ENCODE measurements at regions not wholly inside any gene's neighbourhood (a gene's known extent, or its start where the extent isn't known, plus 50 kb on each side); places are given as distances from the start of the nearest gene placed in this dataset.
"Not testable (repeated sequence)": the region's sequence is repeated elsewhere in the genome, so short reads cannot be mapped to it uniquely, and the experiment has no call there.

- Mint-ChIP-seq H3K4me3 (no peak overlapping the region), H3K27me3 (peaks cover 12% of the 10 kb centered on the region), H3K4me1 (peaks cover 10% of the 10 kb centered on the region), H3K9me3 (no peaks in the 10 kb centered on the region), H3K27ac (no peak overlapping the region), H3K36me3 (no peaks in the 10 kb centered on the region)
- POLR2A ChIA-PET, result no interaction called here
- ATAC-seq (ENCODE audit: low read depth) (no peak), DNase-seq (no peak)
Measured at GRCh38 chrX:46179748-46180147, 365.5 kb downstream of the ZNF674 start.

DNA sequence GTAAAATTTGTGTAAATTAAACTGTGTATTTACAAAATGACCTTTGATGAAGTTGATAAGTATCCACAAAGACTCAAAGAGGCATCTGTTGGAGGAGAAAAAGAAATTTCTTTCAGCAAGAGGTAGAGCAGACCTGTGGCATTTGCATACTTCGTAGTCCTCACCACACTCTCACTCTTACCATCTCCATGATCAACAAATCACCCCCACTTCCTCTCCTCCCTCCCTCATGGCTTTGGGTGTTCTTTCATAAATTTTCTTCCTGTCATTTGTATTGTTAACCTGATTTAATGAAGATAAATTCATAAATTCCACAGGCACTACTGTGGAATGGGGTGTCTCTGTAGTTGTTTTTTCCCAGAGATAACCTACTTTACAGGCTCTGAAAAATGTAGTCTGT lies 366.5 kb downstream of the ZNF674 start:
- ATAC-seq (ENCODE audit: low read depth) (no peak), DNase-seq (no peak)
- Mint-ChIP-seq H3K27me3 (peaks cover 12% of the 10 kb centered on the region), H3K36me3 (no peaks in the 10 kb centered on the region), H3K9me3 (no peaks in the 10 kb centered on the region), H3K4me3 (no peak overlapping the region), H3K4me1 (peaks cover 10% of the 10 kb centered on the region), H3K27ac (no peak overlapping the region)
- POLR2A ChIA-PET, result no interaction called here

GRCh38 chrX:46173159-46173558 lies 372.1 kb downstream of the ZNF674 start:
- no peak for DNase-seq
- Mint-ChIP-seq H3K27ac (no peak overlapping the region), H3K36me3 (no peaks in the 10 kb centered on the region), H3K4me1 (no peaks in the 10 kb centered on the region), H3K9me3 (no peaks in the 10 kb centered on the region), H3K4me3 (no peak overlapping the region), H3K27me3 (peaks cover 10% of the 10 kb centered on the region)
- no peak for ATAC-seq (ENCODE audit: low read depth)
- POLR2A ChIA-PET, result no interaction called here

DNA sequence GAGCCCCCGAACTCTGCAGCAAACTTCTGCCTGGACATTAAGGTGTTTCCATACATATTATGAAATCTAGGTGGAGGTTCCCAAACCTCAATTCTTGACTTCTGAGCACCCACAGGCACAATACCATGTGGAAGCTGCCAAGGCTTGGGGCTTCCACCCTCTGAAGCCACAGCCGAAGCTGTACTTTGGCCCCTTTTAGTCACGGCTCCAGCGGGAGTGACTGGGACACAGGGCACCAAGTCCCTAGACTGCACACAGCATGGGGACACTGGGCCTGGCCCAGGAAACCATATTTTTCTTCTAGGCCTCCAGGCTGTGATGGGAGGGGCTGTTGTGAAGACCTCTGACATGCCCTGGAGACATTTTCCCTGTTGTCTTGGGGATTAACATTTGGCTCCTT lies 373.8 kb downstream of the ZNF674 start:
- H3K9me3 Mint-ChIP-seq; H3K4me1 Mint-ChIP-seq; DNase-seq; ATAC-seq (ENCODE audit: low read depth); POLR2A ChIA-PET; H3K27me3 Mint-ChIP-seq; H3K27ac Mint-ChIP-seq; H3K4me3 Mint-ChIP-seq; H3K36me3 Mint-ChIP-seq: not testable (repeated sequence)

GRCh38 chrX:46169808-46170207 lies 375.4 kb downstream of the ZNF674 start:
- POLR2A ChIA-PET, result no interaction called here
- ATAC-seq (ENCODE audit: low read depth) (no peak), DNase-seq (no peak)
- H3K9me3 Mint-ChIP-seq, result peaks cover 1% of the 10 kb centered on the region
- H3K27me3 Mint-ChIP-seq, result no peaks in the 10 kb centered on the region
- H3K4me1 Mint-ChIP-seq, result no peaks in the 10 kb centered on the region
- H3K36me3 Mint-ChIP-seq, result no peaks in the 10 kb centered on the region
- no peak overlapping the region for H3K27ac Mint-ChIP-seq
- no peak overlapping the region for H3K4me3 Mint-ChIP-seq

GRCh38 chrX:46168254-46168653 lies 377.0 kb downstream of the ZNF674 start:
- ATAC-seq (ENCODE audit: low read depth) (no peak), DNase-seq (no peak)
- peaks cover 1% of the 10 kb centered on the region for H3K9me3 Mint-ChIP-seq
- no peak overlapping the region for H3K27ac Mint-ChIP-seq
- POLR2A ChIA-PET, result no interaction called here
- H3K4me3 Mint-ChIP-seq, result no peak overlapping the region
- no peaks in the 10 kb centered on the region for H3K27me3 Mint-ChIP-seq
- no peaks in the 10 kb centered on the region for H3K4me1 Mint-ChIP-seq
- no peaks in the 10 kb centered on the region for H3K36me3 Mint-ChIP-seq

- POLR2A ChIA-PET, result no interaction called here
- H3K9me3 Mint-ChIP-seq, result peaks cover 1% of the 10 kb centered on the region
- no peaks in the 10 kb centered on the region for H3K27me3 Mint-ChIP-seq
- no peak for ATAC-seq (ENCODE audit: low read depth)
- no peak overlapping the region for H3K4me3 Mint-ChIP-seq
- no peaks in the 10 kb centered on the region for H3K36me3 Mint-ChIP-seq
- DNase-seq, result no peak
- no peaks in the 10 kb centered on the region for H3K4me1 Mint-ChIP-seq
- H3K27ac Mint-ChIP-seq, result no peak overlapping the region
Measured at GRCh38 chrX:46165866-46166265, 379.4 kb downstream of the ZNF674 start.

DNA sequence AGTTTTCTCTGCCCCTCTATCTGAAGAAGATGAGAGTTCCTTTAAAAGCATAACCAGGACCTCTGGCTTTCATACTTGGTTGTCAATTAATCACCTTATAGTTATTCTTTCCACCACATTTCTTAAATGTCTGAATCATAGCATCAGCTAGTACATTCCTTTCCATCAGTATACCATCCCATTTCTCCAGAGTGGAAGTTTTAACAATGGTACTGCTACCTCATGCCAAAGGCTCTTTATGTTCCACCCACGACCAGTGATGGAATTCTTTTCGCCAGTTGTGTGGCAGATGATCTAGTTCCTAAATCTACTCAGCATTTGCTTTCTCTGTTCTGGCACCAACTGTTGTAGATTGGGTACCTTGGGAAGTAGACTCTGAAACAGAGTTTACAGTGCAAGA lies 379.8 kb downstream of the ZNF674 start:
- no peaks in the 10 kb centered on the region for H3K27me3 Mint-ChIP-seq
- H3K27ac Mint-ChIP-seq, result no peak overlapping the region
- POLR2A ChIA-PET, result no interaction called here
- H3K4me3 Mint-ChIP-seq, result no peak overlapping the region
- no peaks in the 10 kb centered on the region for H3K4me1 Mint-ChIP-seq
- H3K9me3 Mint-ChIP-seq, result peaks cover 1% of the 10 kb centered on the region
- H3K36me3 Mint-ChIP-seq, result no peaks in the 10 kb centered on the region
- DNase-seq (no peak), ATAC-seq (ENCODE audit: low read depth) (no peak)

DNA sequence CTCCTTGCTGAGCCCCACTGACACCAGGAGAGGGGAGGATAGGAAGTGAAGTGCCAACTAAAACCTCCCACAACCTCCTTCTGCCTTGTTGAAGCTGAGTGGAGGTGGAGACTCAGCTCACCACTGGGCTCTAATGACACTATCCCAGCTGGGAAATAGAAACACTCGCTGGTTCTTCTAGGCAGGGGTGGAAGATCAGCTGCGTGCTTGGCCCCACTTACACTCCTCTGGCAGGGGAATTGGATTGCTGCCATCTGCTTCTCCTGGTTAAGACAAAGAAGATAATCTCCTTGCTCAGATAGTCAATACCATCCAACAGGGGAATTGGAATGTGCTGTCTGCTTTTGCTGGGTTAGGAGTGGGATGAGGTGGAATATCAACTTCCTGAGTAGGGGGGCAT lies 392.5 kb downstream of the ZNF674 start:
- H3K4me3 Mint-ChIP-seq, result no peak overlapping the region
- H3K36me3 Mint-ChIP-seq, result no peaks in the 10 kb centered on the region
- POLR2A ChIA-PET, result no interaction called here
- no peaks in the 10 kb centered on the region for H3K4me1 Mint-ChIP-seq
- no peaks in the 10 kb centered on the region for H3K9me3 Mint-ChIP-seq
- ATAC-seq (ENCODE audit: low read depth) (no peak), DNase-seq (no peak)
- no peak overlapping the region for H3K27ac Mint-ChIP-seq
- H3K27me3 Mint-ChIP-seq, result peaks cover 2% of the 10 kb centered on the region

DNA sequence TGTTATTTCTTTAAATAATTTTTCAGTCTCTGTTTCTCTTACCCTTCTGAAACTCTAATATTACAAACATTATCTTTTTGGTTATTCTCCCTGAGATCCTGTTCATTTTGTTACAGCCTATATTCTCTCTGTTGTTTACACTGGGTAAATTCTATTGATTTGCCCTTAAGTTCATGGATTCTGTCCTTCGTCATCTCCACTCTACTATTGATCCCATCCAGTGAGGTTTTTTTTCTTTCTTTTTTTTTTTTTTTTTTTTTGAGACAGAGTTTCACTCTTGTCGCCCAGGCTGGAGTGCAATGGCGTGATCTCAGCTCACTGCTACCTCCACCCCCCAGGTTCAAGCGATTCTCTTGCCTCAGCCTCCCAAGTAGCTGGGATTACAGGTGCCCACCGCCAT lies 393.9 kb downstream of the ZNF674 start:
- not testable (repeated sequence) for ATAC-seq (ENCODE audit: low read depth); H3K36me3 Mint-ChIP-seq

DNA sequence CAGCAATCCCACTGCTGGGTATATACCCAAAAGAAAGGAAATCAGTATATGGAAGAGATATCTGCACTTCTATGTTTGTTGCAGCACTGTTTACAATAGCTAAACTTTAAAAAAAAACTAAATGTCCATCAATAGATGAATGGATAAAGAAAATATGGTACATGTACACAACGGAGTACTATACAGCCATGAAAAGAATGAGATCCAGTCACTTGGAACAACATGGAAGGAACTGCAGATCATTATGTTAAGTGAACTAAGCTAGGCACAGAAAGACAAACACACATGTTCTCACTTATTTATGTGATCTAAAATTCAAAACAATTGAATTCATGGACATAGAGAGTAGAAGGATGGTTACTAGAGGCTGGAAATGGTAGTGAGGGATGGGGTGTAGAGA lies 400.7 kb downstream of the ZNF674 start:
- no peak overlapping the region for H3K27ac Mint-ChIP-seq
- peaks cover 2% of the 10 kb centered on the region for H3K27me3 Mint-ChIP-seq
- ATAC-seq (ENCODE audit: low read depth) (no peak), DNase-seq (no peak)
- no peaks in the 10 kb centered on the region for H3K36me3 Mint-ChIP-seq
- POLR2A ChIA-PET, result no interaction called here
- H3K4me1 Mint-ChIP-seq, result no peaks in the 10 kb centered on the region
- H3K4me3 Mint-ChIP-seq, result no peak overlapping the region
- peaks cover 1% of the 10 kb centered on the region for H3K9me3 Mint-ChIP-seq

More for the DNA sequence above, 393.9 kb downstream of the ZNF674 start:
- POLR2A ChIA-PET, H3K9me3 Mint-ChIP-seq, H3K27ac Mint-ChIP-seq, H3K4me3 Mint-ChIP-seq, DNase-seq, H3K27me3 Mint-ChIP-seq, H3K4me1 Mint-ChIP-seq: not testable (repeated sequence)

GRCh38 chrX:46140272-46140671 lies 404.9 kb downstream of the ZNF674 start:
- ATAC-seq (ENCODE audit: low read depth), result no peak
- POLR2A ChIA-PET, result no interaction called here
- H3K9me3 Mint-ChIP-seq, result peaks cover 1% of the 10 kb centered on the region
- H3K27ac Mint-ChIP-seq, result no peak overlapping the region
- no peak for DNase-seq
- H3K4me3 Mint-ChIP-seq, result no peak overlapping the region
- H3K27me3 Mint-ChIP-seq, result no peaks in the 10 kb centered on the region
- H3K36me3 Mint-ChIP-seq, result peaks cover 2% of the 10 kb centered on the region
- no peaks in the 10 kb centered on the region for H3K4me1 Mint-ChIP-seq

DNA sequence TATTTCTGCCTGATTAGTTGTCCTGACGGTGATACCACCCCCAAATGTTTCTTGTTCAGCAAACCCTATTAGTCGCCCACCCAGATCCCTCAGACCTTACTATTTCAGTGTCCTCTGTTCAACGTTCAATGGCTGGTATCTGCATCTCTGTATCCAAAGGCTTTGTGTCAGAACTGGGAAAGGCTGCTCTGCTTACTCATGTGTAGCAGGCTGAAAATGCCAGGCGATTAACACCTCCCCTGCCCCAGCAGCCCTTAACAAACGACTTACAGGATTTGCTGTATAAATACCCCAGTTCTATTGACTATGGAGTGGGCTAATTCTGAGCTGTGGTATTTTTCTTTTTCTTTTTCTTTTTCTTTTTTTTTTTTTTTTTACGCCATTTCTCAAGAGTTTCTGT lies 415.0 kb downstream of the ZNF674 start:
- no peaks in the 10 kb centered on the region for H3K4me1 Mint-ChIP-seq
- DNase-seq (no peak), ATAC-seq (ENCODE audit: low read depth) (no peak)
- H3K36me3 Mint-ChIP-seq, result no peaks in the 10 kb centered on the region
- no peak overlapping the region for H3K4me3 Mint-ChIP-seq
- no peaks in the 10 kb centered on the region for H3K9me3 Mint-ChIP-seq
- no peaks in the 10 kb centered on the region for H3K27me3 Mint-ChIP-seq
- no peak overlapping the region for H3K27ac Mint-ChIP-seq
- POLR2A ChIA-PET, result interaction anchor here (0.6 kb wide), 1 partner anchor 361 kb away, joined by 3 read pairs; no protein-coding TSS in a partner anchor

GRCh38 chrX:46125111-46125510 lies 420.1 kb downstream of the ZNF674 start:
- H3K36me3 Mint-ChIP-seq, result no peaks in the 10 kb centered on the region
- H3K4me1 Mint-ChIP-seq, result no peaks in the 10 kb centered on the region
- no peak overlapping the region for H3K4me3 Mint-ChIP-seq
- POLR2A ChIA-PET, result no interaction called here
- no peaks in the 10 kb centered on the region for H3K9me3 Mint-ChIP-seq
- no peak for ATAC-seq (ENCODE audit: low read depth)
- H3K27ac Mint-ChIP-seq, result no peak overlapping the region
- no peak for DNase-seq
- H3K27me3 Mint-ChIP-seq, result no peaks in the 10 kb centered on the region

GRCh38 chrX:46117234-46117633 lies 428.0 kb downstream of the ZNF674 start:
- POLR2A ChIA-PET, result no interaction called here
- no peak for DNase-seq
- Mint-ChIP-seq H3K4me3 (no peak overlapping the region), H3K27me3 (peaks cover 3% of the 10 kb centered on the region), H3K36me3 (no peaks in the 10 kb centered on the region), H3K4me1 (no peaks in the 10 kb centered on the region), H3K9me3 (peaks cover 1% of the 10 kb centered on the region), H3K27ac (no peak overlapping the region)
- no peak for ATAC-seq (ENCODE audit: low read depth)
